ENCODE measurements at regions not wholly inside any gene's neighbourhood (a gene's known extent, or its start where the extent isn't known, plus 50 kb on each side); places are given as distances from the start of the nearest gene placed in this dataset.

DNA sequence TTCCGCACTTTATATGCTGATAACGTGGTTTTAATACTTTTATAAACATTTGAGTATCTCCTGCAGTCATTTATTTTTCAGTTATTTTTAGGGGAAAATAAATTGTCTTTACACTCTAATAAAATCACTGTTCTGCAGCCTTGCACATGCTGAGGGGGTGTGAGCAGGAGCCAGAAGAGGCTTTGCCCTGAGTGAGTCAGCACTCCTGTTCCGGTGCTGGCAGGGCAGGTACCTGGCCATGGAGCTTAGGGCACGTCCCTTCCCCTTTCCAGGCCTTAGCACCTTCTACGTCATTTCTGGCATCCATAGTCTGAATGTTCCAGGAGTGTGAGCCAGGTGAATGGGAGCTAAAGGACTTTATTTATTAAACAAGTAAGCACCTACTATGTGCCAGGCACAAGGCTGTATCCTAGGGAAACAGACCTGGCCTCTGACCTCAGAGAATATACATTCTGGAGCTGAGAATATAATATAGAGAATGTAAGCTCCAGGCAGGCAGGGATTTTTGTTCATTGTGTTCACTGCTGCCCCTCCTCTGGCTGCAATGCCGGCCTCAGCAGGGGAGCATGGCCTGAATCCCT lies 402.9 kb downstream of the PTPRU start:
- Histone ChIP-seq H3K4me1 (ENCODE audit: control insufficient read depth in 5 of 5, insufficient read depth in 5 of 5, low read length in 5 of 5) (no peaks in the 10 kb centered on the region), H3K27ac (ENCODE audit: low read depth in 1 of 2, low read length in 1 of 2) (no peak overlapping the region), H3K36me3 (ENCODE audit: control insufficient read depth in 4 of 4, insufficient read depth in 4 of 4, low read length in 4 of 4) (no peaks in the 10 kb centered on the region), H3K9ac (ENCODE audit: insufficient read depth in 1 of 2, low read length in 2 of 2) (no peak overlapping the region), H3K27me3 (ENCODE audit: control insufficient read depth in 3 of 3, insufficient read depth in 3 of 3, low read length in 2 of 3) (no peaks in the 10 kb centered on the region), H3K4me3 (no peak overlapping the region), H3K9me3 (ENCODE audit: control insufficient read depth in 4 of 4, insufficient read depth in 3 of 4, low read length in 3 of 4) (no peaks in the 10 kb centered on the region)
- WGBS, 2 donors: 72 to 73% methylated on average over 6 of the region's 6 CpGs
- DNase-seq (no peak), ATAC-seq (ENCODE audit: insufficient read depth, low FRiP score) (no peak)
- TF ChIP-seq, protein P1, sequence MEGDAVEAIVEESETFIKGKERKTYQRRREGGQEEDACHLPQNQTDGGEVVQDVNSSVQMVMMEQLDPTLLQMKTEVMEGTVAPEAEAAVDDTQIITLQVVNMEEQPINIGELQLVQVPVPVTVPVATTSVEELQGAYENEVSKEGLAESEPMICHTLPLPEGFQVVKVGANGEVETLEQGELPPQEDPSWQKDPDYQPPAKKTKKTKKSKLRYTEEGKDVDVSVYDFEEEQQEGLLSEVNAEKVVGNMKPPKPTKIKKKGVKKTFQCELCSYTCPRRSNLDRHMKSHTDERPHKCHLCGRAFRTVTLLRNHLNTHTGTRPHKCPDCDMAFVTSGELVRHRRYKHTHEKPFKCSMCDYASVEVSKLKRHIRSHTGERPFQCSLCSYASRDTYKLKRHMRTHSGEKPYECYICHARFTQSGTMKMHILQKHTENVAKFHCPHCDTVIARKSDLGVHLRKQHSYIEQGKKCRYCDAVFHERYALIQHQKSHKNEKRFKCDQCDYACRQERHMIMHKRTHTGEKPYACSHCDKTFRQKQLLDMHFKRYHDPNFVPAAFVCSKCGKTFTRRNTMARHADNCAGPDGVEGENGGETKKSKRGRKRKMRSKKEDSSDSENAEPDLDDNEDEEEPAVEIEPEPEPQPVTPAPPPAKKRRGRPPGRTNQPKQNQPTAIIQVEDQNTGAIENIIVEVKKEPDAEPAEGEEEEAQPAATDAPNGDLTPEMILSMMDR (IDR thresholded peaks at IDR 0.05; ENCODE audit: control extremely low read depth, extremely low read depth): no peak

DNA sequence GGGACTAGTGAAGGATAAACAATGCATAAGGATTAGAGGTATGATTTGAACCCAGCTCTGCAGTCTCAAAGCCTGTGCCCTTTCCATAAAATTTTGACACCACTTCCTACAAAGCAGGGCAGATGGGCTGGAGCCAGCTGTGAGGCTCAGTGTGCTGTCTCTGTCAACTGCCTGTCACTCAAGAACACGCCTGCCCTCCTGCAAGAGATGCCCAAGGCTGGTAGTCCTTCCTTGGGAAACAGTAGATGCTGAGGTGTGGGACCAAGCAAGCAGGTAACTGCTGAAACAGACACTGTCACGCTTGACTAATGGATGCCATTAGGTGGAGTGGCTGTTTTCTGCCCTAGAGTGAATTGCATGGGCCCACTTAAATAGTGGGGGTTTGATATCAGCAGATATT lies 402.0 kb downstream of the PTPRU start:
- no peak overlapping the region for H3K4me3 ChIP-seq
- no peaks in the 10 kb centered on the region for H3K9me3 ChIP-seq (ENCODE audit: control insufficient read depth in 4 of 4, insufficient read depth in 3 of 4, low read length in 3 of 4)
- H3K27me3 ChIP-seq (ENCODE audit: control insufficient read depth in 3 of 3, insufficient read depth in 3 of 3, low read length in 2 of 3): no peaks in the 10 kb centered on the region
- H3K36me3 ChIP-seq (ENCODE audit: control insufficient read depth in 4 of 4, insufficient read depth in 4 of 4, low read length in 4 of 4): no peaks in the 10 kb centered on the region
- no peak for ATAC-seq (ENCODE audit: insufficient read depth, low FRiP score)
- WGBS, 2 donors: 75 to 84% methylated on average over 2 of the region's 2 CpGs
- H3K4me1 ChIP-seq (ENCODE audit: control insufficient read depth in 5 of 5, insufficient read depth in 5 of 5, low read length in 5 of 5): peaks cover 0 to 4% (median 0%) of the 10 kb centered on the region in 5 donors
- no peak for DNase-seq
- H3K27ac ChIP-seq (ENCODE audit: low read depth in 1 of 2, low read length in 1 of 2): no peak overlapping the region
- TF ChIP-seq, protein P1 (IDR thresholded peaks at IDR 0.05; ENCODE audit: control extremely low read depth, extremely low read depth): no peak
- no peak overlapping the region for H3K9ac ChIP-seq (ENCODE audit: insufficient read depth in 1 of 2, low read length in 2 of 2)

DNA sequence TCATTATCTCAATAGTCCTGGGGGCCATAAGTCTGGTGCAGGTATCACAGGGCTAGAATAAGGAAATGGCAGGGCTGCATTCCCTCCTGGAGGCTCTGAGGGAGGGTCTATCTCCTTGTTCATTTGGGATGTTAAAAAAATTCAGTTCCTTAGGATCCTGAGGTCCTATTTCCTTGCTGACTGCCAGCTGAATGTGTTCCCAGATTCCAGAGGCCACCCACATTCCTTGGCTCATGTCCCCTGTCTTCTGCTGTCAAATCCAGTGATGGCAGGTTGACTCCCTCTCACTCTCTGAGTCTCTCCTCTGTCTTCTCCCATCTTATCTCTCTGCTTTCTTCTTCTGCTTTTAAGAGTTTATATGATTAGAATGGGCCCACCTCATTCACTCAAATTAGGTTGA lies 400.6 kb downstream of the PTPRU start:
- DNase-seq: no peak
- no peaks in the 10 kb centered on the region for H3K36me3 ChIP-seq (ENCODE audit: control insufficient read depth in 4 of 4, insufficient read depth in 4 of 4, low read length in 4 of 4)
- no peak overlapping the region for H3K27ac ChIP-seq (ENCODE audit: low read depth in 1 of 2, low read length in 1 of 2)
- ATAC-seq (ENCODE audit: insufficient read depth, low FRiP score): no peak
- H3K4me3 ChIP-seq: no peak overlapping the region
- TF ChIP-seq, protein P1 (IDR thresholded peaks at IDR 0.05; ENCODE audit: control extremely low read depth, extremely low read depth): no peak
- peaks cover 0 to 9% (median 0%) of the 10 kb centered on the region in 5 donors for H3K4me1 ChIP-seq (ENCODE audit: control insufficient read depth in 5 of 5, insufficient read depth in 5 of 5, low read length in 5 of 5)
- no peak overlapping the region for H3K9ac ChIP-seq (ENCODE audit: insufficient read depth in 1 of 2, low read length in 2 of 2)
- H3K9me3 ChIP-seq (ENCODE audit: control insufficient read depth in 4 of 4, insufficient read depth in 3 of 4, low read length in 3 of 4): no peaks in the 10 kb centered on the region
- H3K27me3 ChIP-seq (ENCODE audit: control insufficient read depth in 3 of 3, insufficient read depth in 3 of 3, low read length in 2 of 3): no peaks in the 10 kb centered on the region
